Dendritic cell treated with granulocyte-macrophage colony-stimulating factor and Interleukin-4, amounts not matched to agents 40 ng/mL and 50 ng/mL, for 4 days (primary cell): ENCODE measurements at regions not wholly inside any gene's neighbourhood (a gene's known extent, or its start where the extent isn't known, plus 50 kb on each side); places are given as distances from the start of the nearest gene placed in this dataset.

Experiments
- H3K27ac Mint-ChIP-seq: one replicate; pipeline ENCODE4 v1.8.0; 2022; ENCODE audit warnings: mild to moderate bottlenecking, mixed read lengths
- H3K27me3 Mint-ChIP-seq: one replicate; pipeline ENCODE4 v1.8.0; 2022; ENCODE audit warnings: mild to moderate bottlenecking, mixed read lengths
- H3K36me3 Mint-ChIP-seq: one replicate; pipeline ENCODE4 v1.8.0; 2022; ENCODE audit warnings: low read depth, mixed read lengths
- H3K4me1 Mint-ChIP-seq: one replicate; pipeline ENCODE4 v1.8.0; 2022; ENCODE audit warnings: low read depth, mixed read lengths
- H3K4me3 Mint-ChIP-seq: one replicate; pipeline ENCODE4 v1.8.0; 2022; ENCODE audit warnings: mild to moderate bottlenecking, moderate library complexity, mixed read lengths
- H3K9me3 Mint-ChIP-seq: one replicate; pipeline ENCODE4 v1.8.0; 2022; ENCODE audit warnings: mixed read lengths
- intact Hi-C: fragments of 100-400 bp; cut with micrococcal nuclease; formaldehyde crosslinking; loops from one replicate; pipeline ENCODE4 v1.15.0; 2022

- intact Hi-C loops = no loop called here
- no peaks in the 10 kb centered on the region for H3K4me1 Mint-ChIP-seq
- no peaks in the 10 kb centered on the region for H3K27me3 Mint-ChIP-seq
These were observed 412.5 kb downstream of the CBLN4 start for GRCh38 chr20:55592866-55593265.

GRCh38 chr20:55586610-55587009, 418.7 kb downstream of the CBLN4 start:
- intact Hi-C loops = no loop called here
- no peaks in the 10 kb centered on the region for H3K4me1 Mint-ChIP-seq
- H3K36me3 Mint-ChIP-seq = no peaks in the 10 kb centered on the region
- H3K9me3 Mint-ChIP-seq = no peaks in the 10 kb centered on the region
- no peaks in the 10 kb centered on the region for H3K27me3 Mint-ChIP-seq
- no peak overlapping the region for H3K27ac Mint-ChIP-seq
- H3K4me3 Mint-ChIP-seq = no peak overlapping the region

More at GRCh38 chr20:55592866-55593265, 412.5 kb downstream of the CBLN4 start:
- H3K9me3 Mint-ChIP-seq = no peaks in the 10 kb centered on the region
- no peaks in the 10 kb centered on the region for H3K36me3 Mint-ChIP-seq
- H3K4me3 Mint-ChIP-seq = no peak overlapping the region
- H3K27ac Mint-ChIP-seq = no peak overlapping the region

- Mint-ChIP-seq H3K4me3 (no peak overlapping the region), H3K27ac (no peak overlapping the region), H3K27me3 (no peaks in the 10 kb centered on the region), H3K9me3 (no peaks in the 10 kb centered on the region), H3K4me1 (no peaks in the 10 kb centered on the region), H3K36me3 (no peaks in the 10 kb centered on the region)
- intact Hi-C loops = no loop called here
These were observed 420.4 kb downstream of the CBLN4 start for GRCh38 chr20:55584964-55585363.

DNA sequence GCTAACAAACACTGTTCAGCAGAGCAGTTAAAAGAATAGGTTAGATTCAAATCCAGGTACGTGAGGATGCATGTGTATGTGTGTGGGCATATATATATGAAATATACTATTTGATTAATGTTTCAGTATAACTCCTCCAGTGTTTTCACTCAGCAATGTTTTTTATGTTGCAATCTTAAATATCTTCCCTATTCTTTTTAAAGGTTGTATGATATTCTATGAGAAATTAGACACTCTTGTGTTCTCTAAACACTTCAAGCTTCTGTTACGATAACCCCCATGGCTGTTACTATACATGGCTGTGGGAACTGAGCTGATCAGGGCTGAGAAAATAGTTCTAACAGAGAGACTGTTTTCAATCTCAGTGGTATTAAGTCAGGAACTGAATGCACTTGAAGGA, 421.0 kb downstream of the CBLN4 start:
- Mint-ChIP-seq H3K4me3 (no peak overlapping the region), H3K27me3 (no peaks in the 10 kb centered on the region), H3K36me3 (no peaks in the 10 kb centered on the region), H3K27ac (no peak overlapping the region), H3K4me1 (no peaks in the 10 kb centered on the region), H3K9me3 (no peaks in the 10 kb centered on the region)
- intact Hi-C loops = no loop called here

- no peak overlapping the region for H3K4me3 Mint-ChIP-seq
- no peaks in the 10 kb centered on the region for H3K9me3 Mint-ChIP-seq
- intact Hi-C loops = no loop called here
- H3K27me3 Mint-ChIP-seq = no peaks in the 10 kb centered on the region
- no peaks in the 10 kb centered on the region for H3K4me1 Mint-ChIP-seq
- no peak overlapping the region for H3K27ac Mint-ChIP-seq
- H3K36me3 Mint-ChIP-seq = no peaks in the 10 kb centered on the region
These were observed 422.3 kb downstream of the CBLN4 start for GRCh38 chr20:55583036-55583435.

DNA sequence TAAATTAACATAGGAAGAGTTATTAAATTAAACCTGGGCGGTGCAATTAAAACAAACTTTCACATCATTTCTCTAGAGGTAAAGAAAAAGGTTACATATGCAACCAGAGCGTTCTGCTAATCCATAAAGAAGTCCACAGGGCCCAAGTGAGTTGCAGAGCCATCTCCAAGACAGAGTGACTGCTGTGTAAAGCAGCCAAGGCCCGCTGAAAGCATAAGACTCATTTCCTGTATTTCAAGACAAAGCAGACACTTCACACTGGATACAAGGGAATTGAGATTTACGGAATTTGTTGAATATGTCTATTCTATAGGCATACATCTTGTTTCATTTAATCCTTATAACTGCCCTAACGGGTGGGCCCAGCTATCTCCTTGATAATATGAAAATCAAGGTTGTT, 422.8 kb downstream of the CBLN4 start:
- H3K4me3 Mint-ChIP-seq = no peak overlapping the region
- no peaks in the 10 kb centered on the region for H3K4me1 Mint-ChIP-seq
- H3K36me3 Mint-ChIP-seq = no peaks in the 10 kb centered on the region
- H3K27me3 Mint-ChIP-seq = no peaks in the 10 kb centered on the region
- no peak overlapping the region for H3K27ac Mint-ChIP-seq
- intact Hi-C loops = no loop called here
- no peaks in the 10 kb centered on the region for H3K9me3 Mint-ChIP-seq

GRCh38 chr20:55581519-55581918, 423.8 kb downstream of the CBLN4 start:
- Mint-ChIP-seq H3K36me3 (no peaks in the 10 kb centered on the region), H3K27me3 (no peaks in the 10 kb centered on the region), H3K4me3 (no peak overlapping the region), H3K4me1 (no peaks in the 10 kb centered on the region), H3K27ac (no peak overlapping the region), H3K9me3 (no peaks in the 10 kb centered on the region)
- intact Hi-C loops = no loop called here

GRCh38 chr20:55580475-55580874, 424.8 kb downstream of the CBLN4 start:
- intact Hi-C loops = no loop called here
- Mint-ChIP-seq H3K9me3 (no peaks in the 10 kb centered on the region), H3K4me1 (no peaks in the 10 kb centered on the region), H3K4me3 (no peak overlapping the region), H3K27ac (no peak overlapping the region), H3K27me3 (no peaks in the 10 kb centered on the region), H3K36me3 (no peaks in the 10 kb centered on the region)

GRCh38 chr20:55579802-55580201, 425.5 kb downstream of the CBLN4 start:
- no peak overlapping the region for H3K4me3 Mint-ChIP-seq
- no peaks in the 10 kb centered on the region for H3K27me3 Mint-ChIP-seq
- no peaks in the 10 kb centered on the region for H3K4me1 Mint-ChIP-seq
- intact Hi-C loops = no loop called here
- H3K9me3 Mint-ChIP-seq = no peaks in the 10 kb centered on the region
- no peaks in the 10 kb centered on the region for H3K36me3 Mint-ChIP-seq
- no peak overlapping the region for H3K27ac Mint-ChIP-seq

DNA sequence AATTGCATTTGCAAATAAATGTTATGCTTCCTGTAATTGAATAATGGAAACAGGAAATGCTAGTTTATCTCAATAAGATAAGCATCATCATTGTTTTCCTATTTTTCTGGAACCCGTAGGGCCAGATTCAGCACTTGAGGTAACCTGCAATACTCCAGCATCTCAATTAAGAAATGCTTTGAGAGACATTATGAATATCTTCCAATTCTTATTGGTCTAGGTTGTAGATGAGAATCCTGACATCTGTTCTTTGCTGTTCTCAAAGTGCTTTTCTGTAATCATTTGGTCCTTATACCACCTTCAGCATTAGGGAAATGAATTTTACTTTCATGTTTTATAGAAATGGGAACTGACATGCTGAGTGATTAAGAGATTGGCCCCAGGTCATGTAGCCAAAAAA, 428.3 kb downstream of the CBLN4 start:
- Mint-ChIP-seq H3K36me3 (no peaks in the 10 kb centered on the region), H3K9me3 (no peaks in the 10 kb centered on the region), H3K4me1 (no peaks in the 10 kb centered on the region), H3K27me3 (no peaks in the 10 kb centered on the region), H3K27ac (no peak overlapping the region), H3K4me3 (no peak overlapping the region)
- intact Hi-C loops = no loop called here

GRCh38 chr20:55569084-55569483, 436.2 kb downstream of the CBLN4 start:
- intact Hi-C loops = no loop called here
- Mint-ChIP-seq H3K4me1 (no peaks in the 10 kb centered on the region), H3K27ac (no peak overlapping the region), H3K27me3 (no peaks in the 10 kb centered on the region), H3K9me3 (peaks cover 29% of the 10 kb centered on the region), H3K36me3 (no peaks in the 10 kb centered on the region), H3K4me3 (no peak overlapping the region)

- Mint-ChIP-seq H3K4me1 (no peaks in the 10 kb centered on the region), H3K9me3 (peaks cover 39% of the 10 kb centered on the region), H3K27ac (no peak overlapping the region), H3K4me3 (no peak overlapping the region), H3K36me3 (no peaks in the 10 kb centered on the region), H3K27me3 (no peaks in the 10 kb centered on the region)
- intact Hi-C loops = no loop called here
These were observed 437.5 kb downstream of the CBLN4 start for GRCh38 chr20:55567826-55568225.

DNA sequence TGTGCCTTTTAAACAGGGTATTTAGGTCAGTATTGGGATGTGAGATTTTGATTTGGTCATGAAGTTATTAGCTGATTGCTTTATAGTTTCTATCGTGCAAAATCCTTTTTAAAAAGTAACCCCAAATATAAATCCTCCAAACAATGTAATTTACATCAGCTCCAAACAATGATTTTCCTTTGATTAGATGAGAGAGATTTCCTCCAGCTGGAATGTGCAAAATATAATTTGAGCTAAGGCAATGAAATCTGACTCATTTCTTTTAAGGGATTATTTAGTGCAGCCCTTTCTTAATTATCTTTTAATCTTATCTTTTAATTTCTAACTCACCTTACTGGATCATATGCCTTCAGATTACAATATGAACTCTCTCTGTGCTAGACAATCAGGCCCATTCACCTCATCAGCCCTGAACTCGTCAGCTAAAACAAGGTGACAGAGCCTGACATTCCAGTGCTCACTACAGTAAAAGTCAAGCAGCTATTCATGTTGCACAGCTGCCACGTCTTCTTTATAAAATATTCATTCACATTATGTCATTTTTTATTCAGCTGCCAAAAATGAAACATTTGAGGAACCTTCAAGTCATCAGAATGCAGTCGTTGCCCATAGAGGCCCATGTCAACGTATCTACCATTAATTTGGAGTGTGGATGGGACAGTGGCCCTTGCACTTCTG, 440.1 kb downstream of the CBLN4 start:
- no peak overlapping the region for H3K27ac Mint-ChIP-seq

GRCh38 chr20:55561259-55561658, 444.1 kb downstream of the CBLN4 start:
- intact Hi-C loops = no loop called here
- Mint-ChIP-seq H3K9me3 (peaks cover 33% of the 10 kb centered on the region), H3K27ac (no peak overlapping the region)

More for the DNA sequence above, 440.1 kb downstream of the CBLN4 start:
- Mint-ChIP-seq H3K36me3 (no peaks in the 10 kb centered on the region), H3K27me3 (no peaks in the 10 kb centered on the region), H3K4me1 (no peaks in the 10 kb centered on the region), H3K4me3 (no peak overlapping the region), H3K9me3 (peaks cover 39% of the 10 kb centered on the region)
- intact Hi-C loops = no loop called here

GRCh38 chr20:55557191-55557590, 448.1 kb downstream of the CBLN4 start:
- no peaks in the 10 kb centered on the region for H3K36me3 Mint-ChIP-seq

More at GRCh38 chr20:55561259-55561658, 444.1 kb downstream of the CBLN4 start:
- no peaks in the 10 kb centered on the region for H3K27me3 Mint-ChIP-seq
- no peak overlapping the region for H3K4me3 Mint-ChIP-seq
- no peaks in the 10 kb centered on the region for H3K4me1 Mint-ChIP-seq
- no peaks in the 10 kb centered on the region for H3K36me3 Mint-ChIP-seq

More at GRCh38 chr20:55557191-55557590, 448.1 kb downstream of the CBLN4 start:
- Mint-ChIP-seq H3K9me3 (peaks cover 30% of the 10 kb centered on the region), H3K4me1 (no peaks in the 10 kb centered on the region), H3K27me3 (no peaks in the 10 kb centered on the region), H3K4me3 (no peak overlapping the region), H3K27ac (no peak overlapping the region)
- intact Hi-C loops = no loop called here
